ENCODE measurements at regions not wholly inside any gene's neighbourhood (a gene's known extent, or its start where the extent isn't known, plus 50 kb on each side); places are given as distances from the start of the nearest gene placed in this dataset.

GRCh38 chr3:18609187-18609586 lies 184.0 kb upstream of the SATB1 start:
- H3K9me2 ChIP-seq (ENCODE audit: insufficient read depth), result no peaks in the 10 kb centered on the region
- H3K4me3 ChIP-seq, result no peak overlapping the region
- H3K79me2 ChIP-seq (ENCODE audit: insufficient read depth), result no peaks in the 10 kb centered on the region
- H3K36me3 ChIP-seq (ENCODE audit: low read depth), result no peaks in the 10 kb centered on the region
- no peak overlapping the region for H3K27ac ChIP-seq
- H3K4me1 ChIP-seq (ENCODE audit: insufficient read depth), result no peaks in the 10 kb centered on the region
- no peak overlapping the region for H2AFZ ChIP-seq
- no peak overlapping the region for H3K9ac ChIP-seq
- in situ Hi-C loops (cut with MboI), result no loop called here
- H3K9me3 ChIP-seq (ENCODE audit: low read depth), result no peaks in the 10 kb centered on the region
- WGBS, 2 experiments (ENCODE audit: low coverage in 1 of 2, low lambda C conversion rate in 2 of 2, missing lambda C conversion rate in 2 of 2), result 17 to 22% methylated on average over 4 of the region's 4 CpGs
- no peak for TF ChIP-seq EZH2 (IDR thresholded peaks at IDR 0.05; ENCODE audit: insufficient read depth, poor library complexity, severe bottlenecking)
- TF ChIP-seq EZH2phosphoT487 (IDR thresholded peaks at IDR 0.05; ENCODE audit: insufficient read depth, low read depth), result no peak
- H3K27me3 ChIP-seq (replicated peaks; ENCODE audit: insufficient read depth), result no peaks in the 10 kb centered on the region
- no peaks in the 10 kb centered on the region for H4K20me1 ChIP-seq (ENCODE audit: insufficient read depth)
- H3F3A ChIP-seq (ENCODE audit: insufficient read depth), result no peaks in the 10 kb centered on the region
- no peak for DNase-seq
- H3K4me2 ChIP-seq (ENCODE audit: unreplicated experiment), result no peak overlapping the region

GRCh38 chr3:18597919-18598318 lies 172.8 kb upstream of the SATB1 start:
- WGBS, 2 experiments (ENCODE audit: low coverage in 1 of 2, low lambda C conversion rate in 2 of 2, missing lambda C conversion rate in 2 of 2), result 35 to 50% methylated on average over 4 of the region's 4 CpGs
- Histone ChIP-seq H2AFZ (no peak overlapping the region), H3K4me2 (ENCODE audit: unreplicated experiment) (no peak overlapping the region), H3K9me3 (ENCODE audit: low read depth) (no peaks in the 10 kb centered on the region), H4K20me1 (ENCODE audit: insufficient read depth) (no peaks in the 10 kb centered on the region), H3K4me1 (ENCODE audit: insufficient read depth) (no peaks in the 10 kb centered on the region), H3K27ac (no peak overlapping the region), H3K9ac (no peak overlapping the region), H3K4me3 (no peak overlapping the region), H3K9me2 (ENCODE audit: insufficient read depth) (no peaks in the 10 kb centered on the region), H3F3A (ENCODE audit: insufficient read depth) (no peaks in the 10 kb centered on the region), H3K36me3 (ENCODE audit: low read depth) (no peaks in the 10 kb centered on the region), H3K27me3 (replicated peaks; ENCODE audit: insufficient read depth) (no peaks in the 10 kb centered on the region), H3K79me2 (ENCODE audit: insufficient read depth) (no peaks in the 10 kb centered on the region)
- no peak for TF ChIP-seq EZH2 (IDR thresholded peaks at IDR 0.05; ENCODE audit: insufficient read depth, poor library complexity, severe bottlenecking)
- TF ChIP-seq EZH2phosphoT487 (IDR thresholded peaks at IDR 0.05; ENCODE audit: insufficient read depth, low read depth), result no peak
- no peak for DNase-seq
- in situ Hi-C loops (cut with MboI), result no loop called here

GRCh38 chr3:18593231-18593630 lies 168.1 kb upstream of the SATB1 start:
- no peak overlapping the region for H3K27ac ChIP-seq
- no peaks in the 10 kb centered on the region for H3K9me3 ChIP-seq (ENCODE audit: low read depth)
- no peaks in the 10 kb centered on the region for H3K4me1 ChIP-seq (ENCODE audit: insufficient read depth)
- H3K79me2 ChIP-seq (ENCODE audit: insufficient read depth), result no peaks in the 10 kb centered on the region
- no peaks in the 10 kb centered on the region for H3F3A ChIP-seq (ENCODE audit: insufficient read depth)
- H4K20me1 ChIP-seq (ENCODE audit: insufficient read depth), result no peaks in the 10 kb centered on the region
- no peak overlapping the region for H2AFZ ChIP-seq
- no peak for DNase-seq
- H3K36me3 ChIP-seq (ENCODE audit: low read depth), result no peaks in the 10 kb centered on the region
- H3K9ac ChIP-seq, result no peak overlapping the region
- H3K9me2 ChIP-seq (ENCODE audit: insufficient read depth), result no peaks in the 10 kb centered on the region
- in situ Hi-C loops (cut with MboI), result no loop called here
- H3K4me2 ChIP-seq (ENCODE audit: unreplicated experiment), result no peak overlapping the region
- TF ChIP-seq EZH2phosphoT487 (IDR thresholded peaks at IDR 0.05; ENCODE audit: insufficient read depth, low read depth) (no peak), EZH2 (IDR thresholded peaks at IDR 0.05; ENCODE audit: insufficient read depth, poor library complexity, severe bottlenecking) (no peak)
- no peaks in the 10 kb centered on the region for H3K27me3 ChIP-seq (replicated peaks; ENCODE audit: insufficient read depth)
- H3K4me3 ChIP-seq, result no peak overlapping the region
- WGBS, 2 experiments (ENCODE audit: low coverage in 1 of 2, low lambda C conversion rate in 2 of 2, missing lambda C conversion rate in 2 of 2), result 0% methylated on average over 1 of the region's 1 CpG

GRCh38 chr3:18591120-18591519 lies 166.0 kb upstream of the SATB1 start:
- Histone ChIP-seq H3K4me3 (no peak overlapping the region), H3K9me3 (ENCODE audit: low read depth) (no peaks in the 10 kb centered on the region), H3K79me2 (ENCODE audit: insufficient read depth) (no peaks in the 10 kb centered on the region), H3K9ac (no peak overlapping the region), H3K4me2 (ENCODE audit: unreplicated experiment) (no peak overlapping the region), H3F3A (ENCODE audit: insufficient read depth) (no peaks in the 10 kb centered on the region), H3K27ac (no peak overlapping the region), H2AFZ (no peak overlapping the region), H3K27me3 (replicated peaks; ENCODE audit: insufficient read depth) (no peaks in the 10 kb centered on the region), H4K20me1 (ENCODE audit: insufficient read depth) (no peaks in the 10 kb centered on the region), H3K4me1 (ENCODE audit: insufficient read depth) (no peaks in the 10 kb centered on the region), H3K36me3 (ENCODE audit: low read depth) (no peaks in the 10 kb centered on the region), H3K9me2 (ENCODE audit: insufficient read depth) (no peaks in the 10 kb centered on the region)
- DNase-seq, result no peak
- 44 to 52% methylated on average over 3 of the region's 3 CpGs for WGBS, 2 experiments (ENCODE audit: low coverage in 1 of 2, low lambda C conversion rate in 2 of 2, missing lambda C conversion rate in 2 of 2)
- no peak for TF ChIP-seq EZH2 (IDR thresholded peaks at IDR 0.05; ENCODE audit: insufficient read depth, poor library complexity, severe bottlenecking)
- TF ChIP-seq EZH2phosphoT487 (IDR thresholded peaks at IDR 0.05; ENCODE audit: insufficient read depth, low read depth), result no peak
- in situ Hi-C loops (cut with MboI), result no loop called here

GRCh38 chr3:18586076-18586475 lies 160.9 kb upstream of the SATB1 start:
- in situ Hi-C loops (cut with MboI), result no loop called here
- Histone ChIP-seq H4K20me1 (ENCODE audit: insufficient read depth) (no peaks in the 10 kb centered on the region), H3K9ac (no peak overlapping the region), H3K27me3 (replicated peaks; ENCODE audit: insufficient read depth) (no peaks in the 10 kb centered on the region), H3K27ac (no peak overlapping the region), H3K9me2 (ENCODE audit: insufficient read depth) (no peaks in the 10 kb centered on the region), H3K4me2 (ENCODE audit: unreplicated experiment) (no peak overlapping the region), H3K36me3 (ENCODE audit: low read depth) (no peaks in the 10 kb centered on the region), H3K9me3 (ENCODE audit: low read depth) (no peaks in the 10 kb centered on the region), H3F3A (ENCODE audit: insufficient read depth) (no peaks in the 10 kb centered on the region), H2AFZ (no peak overlapping the region), H3K79me2 (ENCODE audit: insufficient read depth) (no peaks in the 10 kb centered on the region), H3K4me3 (no peak overlapping the region), H3K4me1 (ENCODE audit: insufficient read depth) (no peaks in the 10 kb centered on the region)
- WGBS, 2 experiments (ENCODE audit: low coverage in 1 of 2, low lambda C conversion rate in 2 of 2, missing lambda C conversion rate in 2 of 2), result 50 to 53% methylated on average over 2 of the region's 2 CpGs
- TF ChIP-seq EZH2 (IDR thresholded peaks at IDR 0.05; ENCODE audit: insufficient read depth, poor library complexity, severe bottlenecking) (no peak), EZH2phosphoT487 (IDR thresholded peaks at IDR 0.05; ENCODE audit: insufficient read depth, low read depth) (no peak)
- DNase-seq, result no peak

Measured in GM23248 (cell line).